Skeletal muscle satellite cell (primary cell): ENCODE measurements at regions not wholly inside any gene's neighbourhood (a gene's known extent, or its start where the extent isn't known, plus 50 kb on each side); places are given as distances from the start of the nearest gene placed in this dataset.

Experiments
- H3K27me3 ChIP-seq: 2 replicates; pipeline ENCODE4 v1.7.0; 2013; ENCODE audit warnings: low read length; ENCODE audit not compliant: control insufficient read depth, insufficient read depth
- H3K36me3 ChIP-seq: 2 replicates; pipeline ENCODE4 v1.7.0; 2013; ENCODE audit warnings: mild to moderate bottlenecking, control low read depth, low read length; ENCODE audit not compliant: insufficient read depth
- H3K4me1 ChIP-seq: 2 replicates; pipeline ENCODE4 v1.7.0; 2013; ENCODE audit warnings: low read length; ENCODE audit not compliant: control insufficient read depth, insufficient read depth
- H3K4me2 ChIP-seq: 2 replicates; pipeline ENCODE4 v1.7.0; 2013; ENCODE audit warnings: mild to moderate bottlenecking, low read length
- H3K4me3 ChIP-seq: 2 replicates; pipeline ENCODE4 v1.7.0; 2013; ENCODE audit warnings: low read length
- H3K9ac ChIP-seq: 2 replicates; pipeline ENCODE4 v1.7.0; 2013; ENCODE audit warnings: mild to moderate bottlenecking, low read depth, low read length, moderate library complexity
- H3K9me3 ChIP-seq: replicated peaks from 2 replicates; pipeline ENCODE4 v1.7.0; 2013; ENCODE audit warnings: mild to moderate bottlenecking, control low read depth, low read length

DNA sequence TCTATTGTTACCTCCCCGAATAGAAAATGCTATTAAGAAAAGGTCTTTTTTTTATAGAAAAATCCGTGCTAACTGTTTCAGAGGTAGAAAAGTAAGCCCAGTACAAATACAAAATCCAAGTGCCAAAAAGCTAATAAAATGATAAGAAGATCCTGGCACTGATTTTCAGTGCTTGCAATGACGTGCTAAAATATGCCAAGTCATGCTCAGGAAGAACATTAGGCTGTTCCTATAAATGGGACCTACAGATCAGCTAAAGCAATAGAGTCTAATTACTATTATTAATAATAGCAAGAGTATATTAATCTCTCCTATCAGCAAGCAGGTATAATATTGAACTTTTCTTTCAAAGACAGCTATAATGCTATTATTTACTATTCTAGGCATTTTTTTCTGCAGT, 305.8 kb downstream of the PPARGC1A start:
- Histone ChIP-seq H3K4me3 (no peak overlapping the region), H3K36me3 (no peaks in the 10 kb centered on the region), H3K9me3 (no peaks in the 10 kb centered on the region), H3K9ac (no peak overlapping the region), H3K4me2 (no peak overlapping the region), H3K4me1 (no peaks in the 10 kb centered on the region), H3K27me3 (no peaks in the 10 kb centered on the region)

DNA sequence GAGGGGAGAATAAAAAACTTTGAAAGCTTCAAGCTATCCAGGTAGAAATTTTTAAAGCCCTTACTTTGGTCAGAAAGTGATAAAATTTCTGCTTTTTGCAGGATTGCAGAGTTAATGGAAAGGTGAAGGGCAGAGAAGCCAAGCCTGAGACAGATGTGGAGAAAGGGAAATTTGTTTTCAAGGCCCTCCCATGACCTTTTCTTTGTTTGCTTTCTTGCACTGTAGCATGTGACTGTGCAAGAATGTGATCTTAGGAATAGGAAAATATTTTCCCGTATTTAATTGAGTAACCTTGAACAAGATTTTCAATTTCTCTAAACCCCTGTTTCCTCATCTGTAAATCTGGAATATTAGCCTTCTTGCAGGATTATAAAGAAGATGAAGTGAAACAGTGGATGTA, 307.2 kb downstream of the PPARGC1A start:
- Histone ChIP-seq H3K4me2 (no peak overlapping the region), H3K4me3 (no peak overlapping the region), H3K27me3 (no peaks in the 10 kb centered on the region), H3K9me3 (no peaks in the 10 kb centered on the region), H3K9ac (no peak overlapping the region), H3K4me1 (no peaks in the 10 kb centered on the region), H3K36me3 (no peaks in the 10 kb centered on the region)

DNA sequence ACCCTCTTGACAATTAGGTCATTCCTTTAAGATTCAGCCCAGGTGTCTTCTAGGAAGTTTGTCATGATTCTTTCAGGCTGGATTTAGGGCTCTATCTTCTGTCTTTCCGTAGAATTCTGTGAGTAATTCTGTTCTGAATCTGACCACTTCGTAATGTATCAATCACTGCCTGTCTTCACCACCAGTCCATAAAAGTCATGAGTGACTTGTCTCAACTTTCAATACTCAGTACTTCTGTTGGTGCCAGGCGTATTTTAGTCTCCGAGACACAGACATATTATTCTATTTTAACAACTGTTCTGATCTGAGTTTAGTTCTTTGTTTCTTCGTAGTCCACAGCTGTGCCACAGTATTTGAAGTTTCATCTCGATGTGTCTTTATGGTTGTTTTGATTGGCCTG, 310.7 kb downstream of the PPARGC1A start:
- Histone ChIP-seq H3K4me2 (no peak overlapping the region), H3K27me3 (no peaks in the 10 kb centered on the region), H3K4me1 (no peaks in the 10 kb centered on the region), H3K4me3 (no peak overlapping the region), H3K9ac (no peak overlapping the region), H3K36me3 (no peaks in the 10 kb centered on the region), H3K9me3 (no peaks in the 10 kb centered on the region)

DNA sequence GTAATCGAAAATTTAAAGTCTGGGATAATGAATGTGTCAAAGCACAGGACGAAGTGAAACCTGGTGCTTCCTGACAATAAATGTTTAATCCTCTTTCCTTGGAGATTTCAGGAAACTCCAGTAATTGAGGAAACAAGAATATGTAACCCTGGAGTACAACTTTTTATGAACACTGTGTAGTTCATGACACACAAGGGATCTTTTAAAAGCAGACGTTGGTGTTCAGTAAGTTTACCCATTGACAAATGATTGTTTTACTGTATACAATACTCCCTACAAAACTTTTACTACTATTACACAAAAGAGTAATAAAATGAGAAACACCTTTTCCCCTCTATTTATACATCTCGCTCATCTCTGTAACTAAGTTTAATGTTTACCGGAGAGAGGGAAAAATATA, 312.4 kb downstream of the PPARGC1A start:
- Histone ChIP-seq H3K9ac (no peak overlapping the region), H3K4me3 (no peak overlapping the region), H3K4me1 (no peaks in the 10 kb centered on the region), H3K27me3 (no peaks in the 10 kb centered on the region), H3K9me3 (no peaks in the 10 kb centered on the region), H3K4me2 (no peak overlapping the region), H3K36me3 (no peaks in the 10 kb centered on the region)

DNA sequence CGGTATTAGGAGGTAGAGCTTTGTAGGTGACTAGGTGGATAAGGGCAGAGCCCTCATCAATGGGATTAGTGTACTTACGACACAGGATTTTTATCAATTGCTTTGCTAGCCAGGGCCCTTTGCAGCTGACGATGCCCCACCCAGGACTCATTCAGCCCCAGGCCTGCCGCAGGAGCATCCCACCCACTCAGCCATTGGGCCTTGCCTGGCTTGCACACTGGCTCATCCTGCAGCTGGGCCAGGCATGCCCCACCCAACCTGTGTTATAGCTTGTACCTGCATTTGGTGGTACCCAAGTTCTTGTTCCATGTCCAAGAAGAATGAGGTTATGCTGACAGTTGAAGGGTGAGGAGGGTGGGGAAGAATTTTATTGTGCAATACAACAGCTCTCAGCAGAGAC, 317.5 kb downstream of the PPARGC1A start:
- Histone ChIP-seq H3K9me3 (no peaks in the 10 kb centered on the region), H3K4me3 (no peak overlapping the region), H3K9ac (no peak overlapping the region), H3K27me3 (no peaks in the 10 kb centered on the region), H3K4me1 (no peaks in the 10 kb centered on the region), H3K4me2 (no peak overlapping the region), H3K36me3 (no peaks in the 10 kb centered on the region)

DNA sequence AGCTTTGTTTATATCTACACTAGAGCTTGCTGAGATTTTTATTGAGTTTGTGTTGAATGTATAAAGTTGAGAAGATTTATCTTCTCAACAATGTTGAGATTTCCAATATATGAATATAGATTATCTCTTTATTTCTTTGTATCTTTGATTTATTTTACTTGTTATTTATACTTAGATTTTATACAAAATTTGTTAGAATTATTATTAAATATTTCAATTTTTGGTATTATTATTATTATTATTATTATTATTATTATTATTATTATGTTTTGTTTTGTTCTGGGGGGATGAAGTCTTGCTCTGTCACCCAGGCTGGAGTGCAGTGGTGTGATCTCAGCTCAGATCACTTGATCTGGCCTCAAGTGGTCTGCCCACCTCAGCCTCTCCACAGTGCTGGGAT, 322.5 kb downstream of the PPARGC1A start:
- Histone ChIP-seq H3K4me2 (no peak overlapping the region), H3K4me3 (no peak overlapping the region), H3K27me3 (no peaks in the 10 kb centered on the region), H3K4me1 (no peaks in the 10 kb centered on the region), H3K9me3 (no peaks in the 10 kb centered on the region), H3K36me3 (no peaks in the 10 kb centered on the region), H3K9ac (no peak overlapping the region)

DNA sequence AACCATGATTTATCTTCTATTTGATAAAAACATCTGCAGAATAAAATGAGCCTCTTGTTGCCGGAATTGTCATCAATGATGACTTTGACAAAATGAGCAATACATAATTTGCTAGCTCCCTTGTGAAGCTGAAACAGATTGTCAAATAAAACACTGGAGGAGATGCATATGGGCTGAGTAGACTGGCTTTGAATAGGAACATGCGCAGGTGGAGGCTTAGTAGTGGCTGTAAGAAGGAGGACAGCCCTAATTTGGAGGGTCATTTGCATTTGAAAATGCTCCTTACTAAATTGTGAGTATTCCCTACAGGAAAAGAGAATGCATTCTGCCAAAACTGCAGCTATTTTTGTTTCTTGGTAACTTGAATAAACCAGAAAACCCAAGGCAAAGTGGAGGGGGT, 329.1 kb downstream of the PPARGC1A start:
- no peak overlapping the region for H3K9ac ChIP-seq
- H3K36me3 ChIP-seq = no peaks in the 10 kb centered on the region
- no peaks in the 10 kb centered on the region for H3K9me3 ChIP-seq
- H3K4me1 ChIP-seq = no peaks in the 10 kb centered on the region
- no peak overlapping the region for H3K4me2 ChIP-seq
- no peaks in the 10 kb centered on the region for H3K27me3 ChIP-seq
- no peak overlapping the region for H3K4me3 ChIP-seq

DNA sequence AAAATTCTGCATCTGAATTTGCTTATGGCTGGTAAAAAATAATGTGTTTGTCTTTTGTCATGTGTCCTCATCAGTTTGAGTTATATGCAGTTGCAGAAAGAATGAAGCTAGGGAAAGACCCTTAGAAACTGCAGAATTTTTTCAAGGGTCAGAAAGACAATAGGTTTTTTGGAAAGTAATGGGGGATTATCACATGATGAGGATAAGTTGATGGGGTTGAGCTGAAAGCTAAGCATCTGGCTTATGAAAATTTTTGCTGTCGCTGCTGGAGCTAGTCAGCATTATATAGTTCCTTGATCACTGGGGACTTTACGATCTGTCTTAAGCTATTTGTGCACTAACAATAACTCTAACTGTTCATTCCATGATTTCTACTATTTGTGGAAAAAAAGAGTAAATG, 331.7 kb downstream of the PPARGC1A start:
- H3K4me1 ChIP-seq = no peaks in the 10 kb centered on the region
- H3K4me3 ChIP-seq = no peak overlapping the region
- H3K9ac ChIP-seq = no peak overlapping the region
- no peaks in the 10 kb centered on the region for H3K36me3 ChIP-seq
- no peaks in the 10 kb centered on the region for H3K9me3 ChIP-seq
- H3K4me2 ChIP-seq = no peak overlapping the region
- H3K27me3 ChIP-seq = no peaks in the 10 kb centered on the region

DNA sequence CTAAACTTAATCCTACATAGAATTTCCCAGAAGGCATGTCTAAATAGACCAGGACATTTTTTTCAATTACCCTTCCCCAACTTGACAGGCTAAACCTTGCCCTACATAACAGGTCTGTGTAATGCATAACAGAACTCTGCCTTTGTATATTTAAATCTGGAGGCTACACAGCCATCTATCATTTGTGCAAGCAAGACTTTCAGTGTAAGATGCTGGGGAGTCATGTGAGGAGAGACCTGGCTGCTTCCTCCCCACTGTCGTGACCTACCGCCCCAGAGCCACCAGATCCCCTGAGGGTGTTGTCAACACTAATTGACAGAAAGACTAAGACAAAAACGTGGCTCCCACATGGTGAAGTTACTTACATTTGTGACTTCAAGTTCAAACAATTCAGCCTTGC, 342.2 kb downstream of the PPARGC1A start:
- Histone ChIP-seq H3K4me1 (no peaks in the 10 kb centered on the region), H3K9me3 (no peaks in the 10 kb centered on the region), H3K4me3 (no peak overlapping the region), H3K4me2 (no peak overlapping the region), H3K27me3 (no peaks in the 10 kb centered on the region), H3K36me3 (no peaks in the 10 kb centered on the region), H3K9ac (no peak overlapping the region)

DNA sequence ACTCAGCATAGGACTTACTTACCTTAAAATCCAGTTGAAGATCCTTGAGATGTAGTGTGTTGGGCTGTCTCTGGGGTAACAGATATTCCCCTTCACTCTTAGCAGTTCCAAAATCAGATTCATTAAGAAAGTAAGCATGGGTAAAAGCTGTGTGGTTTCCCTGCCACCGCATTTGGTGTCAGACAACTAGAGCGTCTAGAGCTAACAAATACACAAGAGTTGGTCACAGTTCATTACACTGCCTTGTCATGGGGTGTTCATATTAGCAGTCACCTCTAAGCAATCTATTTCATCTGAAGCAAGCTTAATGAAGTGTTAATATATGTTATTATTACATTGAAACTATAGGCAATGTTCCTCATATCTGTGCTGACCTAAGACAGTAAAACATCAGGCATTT, 342.8 kb downstream of the PPARGC1A start:
- Histone ChIP-seq H3K4me1 (no peaks in the 10 kb centered on the region), H3K9ac (no peak overlapping the region), H3K4me3 (no peak overlapping the region), H3K9me3 (no peaks in the 10 kb centered on the region), H3K4me2 (no peak overlapping the region), H3K36me3 (no peaks in the 10 kb centered on the region), H3K27me3 (no peaks in the 10 kb centered on the region)

DNA sequence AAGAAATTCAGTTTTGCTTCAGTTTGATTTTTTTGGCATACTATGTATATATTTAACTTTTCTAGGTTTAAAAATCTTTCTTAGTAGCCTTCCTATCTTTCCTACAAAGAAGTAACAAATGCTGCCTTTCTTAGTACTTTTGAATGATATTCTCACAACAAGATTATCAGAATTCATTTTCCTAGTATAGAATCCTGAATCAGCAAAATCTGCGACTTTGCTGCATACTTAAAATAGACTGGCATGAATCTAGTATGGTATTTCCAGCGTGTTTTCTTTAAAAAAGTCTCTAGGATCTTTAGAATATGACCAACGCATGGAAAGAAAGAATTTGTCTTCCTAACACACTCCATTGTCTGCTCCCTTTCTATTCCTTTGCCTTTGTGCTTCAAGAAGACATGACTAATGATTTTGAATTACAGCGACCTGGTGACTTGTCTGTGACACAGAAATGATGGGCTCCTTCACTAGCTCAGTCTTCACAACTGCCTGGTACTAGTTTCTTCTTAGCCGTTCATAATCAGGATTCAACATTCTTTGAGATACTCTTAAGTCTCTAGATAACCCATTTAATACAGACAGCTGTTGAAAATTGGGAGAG, 349.8 kb downstream of the PPARGC1A start:
- Histone ChIP-seq H3K4me3 (no peak overlapping the region), H3K36me3 (no peaks in the 10 kb centered on the region), H3K9ac (no peak overlapping the region), H3K27me3 (no peaks in the 10 kb centered on the region), H3K4me2 (no peak overlapping the region), H3K4me1 (no peaks in the 10 kb centered on the region), H3K9me3 (no peaks in the 10 kb centered on the region)

DNA sequence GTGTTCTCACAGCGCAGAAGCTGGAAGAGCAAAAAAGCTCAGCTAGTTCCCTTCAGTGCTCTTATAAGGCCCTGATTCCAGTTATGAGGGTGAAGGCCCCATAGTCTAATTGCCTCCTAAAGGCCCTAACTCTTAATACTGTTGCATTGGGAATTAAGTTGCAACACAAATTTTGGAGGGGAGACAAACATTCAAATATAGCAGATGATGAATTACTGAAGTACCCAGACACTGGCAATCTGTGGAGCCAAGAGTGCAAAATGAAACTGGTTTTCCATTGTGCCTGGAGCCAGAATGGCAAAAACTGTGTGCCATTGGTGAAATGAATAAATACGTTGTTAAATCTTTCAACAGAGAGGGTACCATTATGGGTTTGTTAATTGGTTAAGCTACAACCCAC, 356.0 kb downstream of the PPARGC1A start:
- H3K4me1 ChIP-seq = no peaks in the 10 kb centered on the region

More for the DNA sequence above, 356.0 kb downstream of the PPARGC1A start:
- Histone ChIP-seq H3K4me3 (no peak overlapping the region), H3K36me3 (no peaks in the 10 kb centered on the region), H3K27me3 (no peaks in the 10 kb centered on the region), H3K4me2 (no peak overlapping the region), H3K9me3 (no peaks in the 10 kb centered on the region), H3K9ac (no peak overlapping the region)
